22Rv1 (cell line): ENCODE measurements at regions not wholly inside any gene's neighbourhood (a gene's known extent, or its start where the extent isn't known, plus 50 kb on each side); places are given as distances from the start of the nearest gene placed in this dataset.

ENCODE experiments used
- CTCF ChIP-seq: fragments of 450-650 bp; IDR thresholded peaks from 2 replicates; pipeline ENCODE4 v1.5.1; 2017; ENCODE audit warnings: mild to moderate bottlenecking
- ZFX ChIP-seq: fragments of 450-650 bp; IDR thresholded peaks from 2 replicates; pipeline ENCODE4 v1.6.1; 2017; ENCODE audit warnings: antibody characterized with exemption, borderline replicate concordance

GRCh38 chr3:64456674-64457073 lies 231.1 kb downstream of the ADAMTS9 start:
- TF ChIP-seq CTCF, result no peak
- no peak for TF ChIP-seq ZFX
